ENCODE measurements at regions not wholly inside any gene's neighbourhood (a gene's known extent, or its start where the extent isn't known, plus 50 kb on each side); places are given as distances from the start of the nearest gene placed in this dataset.

DNA sequence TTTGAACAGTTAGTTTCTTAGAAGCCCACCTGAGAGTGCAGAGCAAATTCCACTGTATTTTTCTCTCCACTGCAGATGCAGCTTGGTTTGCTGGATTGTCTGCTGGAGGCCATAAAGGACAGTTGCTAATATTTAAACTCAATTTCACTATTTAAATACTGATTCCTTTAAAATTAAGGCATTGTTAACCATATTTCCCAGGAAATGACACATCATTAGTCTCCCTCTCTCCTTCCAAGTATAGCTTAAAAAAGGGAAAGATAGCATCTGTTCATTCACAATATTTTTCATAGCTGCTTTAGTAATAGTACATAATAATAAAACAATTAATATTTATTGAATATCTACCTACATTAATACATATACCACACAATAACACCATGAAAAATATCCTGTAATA lies 252.9 kb downstream of the HGF start:
- TF ChIP-seq, protein P1, sequence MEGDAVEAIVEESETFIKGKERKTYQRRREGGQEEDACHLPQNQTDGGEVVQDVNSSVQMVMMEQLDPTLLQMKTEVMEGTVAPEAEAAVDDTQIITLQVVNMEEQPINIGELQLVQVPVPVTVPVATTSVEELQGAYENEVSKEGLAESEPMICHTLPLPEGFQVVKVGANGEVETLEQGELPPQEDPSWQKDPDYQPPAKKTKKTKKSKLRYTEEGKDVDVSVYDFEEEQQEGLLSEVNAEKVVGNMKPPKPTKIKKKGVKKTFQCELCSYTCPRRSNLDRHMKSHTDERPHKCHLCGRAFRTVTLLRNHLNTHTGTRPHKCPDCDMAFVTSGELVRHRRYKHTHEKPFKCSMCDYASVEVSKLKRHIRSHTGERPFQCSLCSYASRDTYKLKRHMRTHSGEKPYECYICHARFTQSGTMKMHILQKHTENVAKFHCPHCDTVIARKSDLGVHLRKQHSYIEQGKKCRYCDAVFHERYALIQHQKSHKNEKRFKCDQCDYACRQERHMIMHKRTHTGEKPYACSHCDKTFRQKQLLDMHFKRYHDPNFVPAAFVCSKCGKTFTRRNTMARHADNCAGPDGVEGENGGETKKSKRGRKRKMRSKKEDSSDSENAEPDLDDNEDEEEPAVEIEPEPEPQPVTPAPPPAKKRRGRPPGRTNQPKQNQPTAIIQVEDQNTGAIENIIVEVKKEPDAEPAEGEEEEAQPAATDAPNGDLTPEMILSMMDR (IDR thresholded peaks at IDR 0.05), result no peak
- Histone ChIP-seq H3K4me3 (no peak overlapping the region), H3K27me3 (no peaks in the 10 kb centered on the region), H3K36me3 (no peaks in the 10 kb centered on the region), H3K27ac (no peak overlapping the region), H3K9me3 (no peaks in the 10 kb centered on the region), H3K4me1 (no peaks in the 10 kb centered on the region)
- no peak for ATAC-seq
- intact Hi-C loops (cut with DNase I), result no loop called here
- no peak for DNase-seq

DNA sequence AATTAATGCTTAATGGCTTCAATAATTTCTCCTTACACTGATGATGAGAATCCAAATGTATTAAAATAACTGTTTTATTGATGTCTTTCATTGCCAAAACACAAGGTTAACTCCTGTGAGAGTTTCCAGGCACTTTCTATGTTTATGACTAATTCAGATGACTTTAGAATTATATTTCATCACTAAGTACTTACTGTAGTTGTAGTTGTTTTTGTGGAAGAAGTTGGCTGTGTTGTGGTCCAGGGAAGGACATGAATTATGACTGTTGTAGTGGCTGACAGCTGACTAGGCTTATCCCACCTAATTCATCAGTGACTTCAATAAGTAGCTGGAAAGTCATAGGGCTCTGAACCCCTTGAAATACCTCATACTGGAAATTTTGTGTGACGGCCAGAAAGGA lies 254.8 kb downstream of the HGF start:
- H3K36me3 ChIP-seq, result no peaks in the 10 kb centered on the region
- no peak for ATAC-seq

DNA sequence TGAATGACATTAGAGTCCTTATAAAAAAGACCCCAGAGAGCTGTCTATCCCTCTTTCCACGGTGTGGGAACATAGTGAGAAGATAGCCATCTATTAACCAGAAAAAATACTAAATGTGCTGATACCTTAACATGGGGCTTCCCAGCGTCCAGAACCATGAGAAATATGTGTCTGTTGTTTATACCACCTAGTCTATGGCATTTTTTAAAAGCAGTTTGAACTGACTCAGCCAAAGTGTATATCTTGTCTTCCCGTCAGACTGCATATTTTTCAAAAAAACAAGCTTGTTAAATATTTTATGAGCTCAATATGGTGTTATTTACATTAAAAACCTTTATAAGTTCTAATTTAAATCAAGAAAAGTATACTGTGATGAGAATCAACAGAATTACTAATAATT lies 255.3 kb downstream of the HGF start:
- H3K4me1 ChIP-seq, result no peaks in the 10 kb centered on the region
- intact Hi-C loops (cut with DNase I), result no loop called here
- no peaks in the 10 kb centered on the region for H3K27me3 ChIP-seq
- no peak overlapping the region for H3K4me3 ChIP-seq
- DNase-seq (no peak), ATAC-seq (no peak)
- no peaks in the 10 kb centered on the region for H3K9me3 ChIP-seq
- TF ChIP-seq, protein P1 (IDR thresholded peaks at IDR 0.05), result no peak
- no peaks in the 10 kb centered on the region for H3K36me3 ChIP-seq
- no peak overlapping the region for H3K27ac ChIP-seq

More for the DNA sequence above, 254.8 kb downstream of the HGF start:
- Histone ChIP-seq H3K27me3 (no peaks in the 10 kb centered on the region), H3K4me3 (no peak overlapping the region), H3K4me1 (no peaks in the 10 kb centered on the region), H3K27ac (no peak overlapping the region), H3K9me3 (no peaks in the 10 kb centered on the region)
- DNase-seq, result no peak
- TF ChIP-seq, protein P1 (IDR thresholded peaks at IDR 0.05), result no peak
- intact Hi-C loops (cut with DNase I), result no loop called here

DNA sequence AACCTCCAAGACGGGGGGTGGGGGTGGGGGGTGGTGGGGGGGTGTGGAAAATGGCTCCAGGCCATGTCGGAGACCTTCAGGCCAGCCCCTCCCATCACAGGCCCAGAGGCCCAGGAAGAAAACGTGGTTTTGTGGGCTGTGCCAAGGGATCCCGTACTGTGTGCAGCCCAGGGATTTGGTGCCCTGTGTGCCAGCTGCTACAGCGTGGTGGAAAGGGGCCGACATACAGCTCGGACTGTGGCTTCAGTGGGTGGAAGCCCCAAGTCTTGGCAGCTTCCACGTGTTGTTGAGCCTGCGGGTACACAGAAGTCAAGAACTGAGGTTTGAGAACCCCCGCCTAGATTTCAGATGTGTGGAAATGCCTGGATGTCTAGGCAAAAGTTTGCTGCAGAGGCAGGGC lies 259.7 kb downstream of the HGF start:
- no peak overlapping the region for H3K27ac ChIP-seq
- no peaks in the 10 kb centered on the region for H3K9me3 ChIP-seq
- H3K27me3 ChIP-seq, result no peaks in the 10 kb centered on the region
- no peak for DNase-seq
- TF ChIP-seq, protein P1 (IDR thresholded peaks at IDR 0.05), result no peak
- intact Hi-C loops (cut with DNase I), result no loop called here
- H3K4me1 ChIP-seq, result no peaks in the 10 kb centered on the region
- ATAC-seq, result no peak
- H3K4me3 ChIP-seq, result no peak overlapping the region
- no peaks in the 10 kb centered on the region for H3K36me3 ChIP-seq

DNA sequence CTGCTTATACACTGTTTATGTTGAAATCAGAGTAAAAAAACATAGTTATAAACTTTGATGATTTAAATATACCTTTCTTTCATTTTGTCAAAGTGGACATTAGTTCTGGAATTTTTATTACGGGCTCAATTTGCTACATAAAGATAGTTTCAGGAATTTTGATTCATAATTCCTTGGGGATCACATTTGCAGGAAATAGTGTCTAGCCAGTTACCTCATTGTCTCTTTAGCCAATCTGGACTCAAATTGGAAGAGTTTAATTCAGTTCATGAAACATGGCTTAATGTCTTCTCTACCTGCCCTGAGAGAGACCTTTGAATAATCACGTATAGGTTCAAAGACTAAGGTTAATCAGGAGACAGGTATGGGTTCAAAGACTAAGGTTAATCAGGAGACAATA lies 262.6 kb downstream of the HGF start:
- DNase-seq (no peak), ATAC-seq (no peak)
- no peak overlapping the region for H3K27ac ChIP-seq
- H3K9me3 ChIP-seq, result no peaks in the 10 kb centered on the region
- intact Hi-C loops (cut with DNase I), result no loop called here
- no peak overlapping the region for H3K4me3 ChIP-seq
- no peaks in the 10 kb centered on the region for H3K4me1 ChIP-seq
- TF ChIP-seq, protein P1 (IDR thresholded peaks at IDR 0.05), result no peak
- no peaks in the 10 kb centered on the region for H3K36me3 ChIP-seq
- no peaks in the 10 kb centered on the region for H3K27me3 ChIP-seq

DNA sequence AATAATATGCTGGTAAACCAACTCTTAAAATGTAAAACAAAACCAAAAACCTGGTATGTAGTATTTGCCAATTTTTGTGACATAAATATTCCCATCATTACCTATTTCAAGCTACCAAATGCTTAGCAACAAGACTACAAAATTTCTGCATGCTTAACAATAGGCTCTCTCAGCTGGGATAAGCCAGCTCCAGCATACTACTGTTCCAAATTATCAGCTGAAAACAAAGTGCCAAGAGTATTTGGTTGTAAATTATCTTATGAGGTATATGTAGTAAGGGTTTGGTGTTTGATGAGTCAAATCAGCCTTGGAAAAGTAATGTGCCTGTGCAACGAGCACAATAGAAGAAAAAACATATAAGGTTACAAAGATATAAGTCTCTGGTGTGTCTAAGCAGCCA lies 263.2 kb downstream of the HGF start:
- intact Hi-C loops (cut with DNase I), result no loop called here
- Histone ChIP-seq H3K27ac (no peak overlapping the region), H3K4me1 (no peaks in the 10 kb centered on the region), H3K27me3 (no peaks in the 10 kb centered on the region), H3K9me3 (no peaks in the 10 kb centered on the region), H3K36me3 (no peaks in the 10 kb centered on the region), H3K4me3 (no peak overlapping the region)
- DNase-seq, result no peak
- no peak for ATAC-seq
- TF ChIP-seq, protein P1 (IDR thresholded peaks at IDR 0.05), result no peak
